IPS DF 19.7 (cell line): ENCODE measurements at regions not wholly inside any gene's neighbourhood (a gene's known extent, or its start where the extent isn't known, plus 50 kb on each side); places are given as distances from the start of the nearest gene placed in this dataset.
A peak's percentile ranks its signal among the peaks of the same experiment; 100 is the strongest.
"Not testable (repeated sequence)": the region's sequence is repeated elsewhere in the genome, so short reads cannot be mapped to it uniquely, and the experiment has no call there.

ENCODE experiments used
- DNase-seq: peaks from one replicate; pipeline ENCODE4 v3.0.0-alpha.2; 2013; ENCODE audit warnings: low read depth, low spot score

DNA sequence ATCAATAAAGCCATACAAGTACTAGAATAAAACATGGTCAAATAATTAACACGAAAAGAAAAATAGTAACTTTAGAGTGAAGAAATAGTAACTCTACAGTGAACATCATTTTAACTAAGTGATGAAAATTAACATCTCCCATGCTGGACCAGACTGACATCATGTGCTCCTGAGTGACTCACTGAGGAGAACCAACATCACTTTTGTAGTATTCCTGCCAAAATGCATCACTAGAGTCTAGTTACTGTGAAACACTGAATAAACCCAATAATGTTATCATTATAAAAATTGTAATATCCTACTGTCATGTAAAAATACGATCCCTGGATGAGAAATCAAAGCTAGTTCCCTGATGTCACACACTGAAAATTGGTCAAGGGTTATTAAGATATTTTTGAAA lies 361.3 kb downstream of the CD109 start:
- no peak for DNase-seq

DNA sequence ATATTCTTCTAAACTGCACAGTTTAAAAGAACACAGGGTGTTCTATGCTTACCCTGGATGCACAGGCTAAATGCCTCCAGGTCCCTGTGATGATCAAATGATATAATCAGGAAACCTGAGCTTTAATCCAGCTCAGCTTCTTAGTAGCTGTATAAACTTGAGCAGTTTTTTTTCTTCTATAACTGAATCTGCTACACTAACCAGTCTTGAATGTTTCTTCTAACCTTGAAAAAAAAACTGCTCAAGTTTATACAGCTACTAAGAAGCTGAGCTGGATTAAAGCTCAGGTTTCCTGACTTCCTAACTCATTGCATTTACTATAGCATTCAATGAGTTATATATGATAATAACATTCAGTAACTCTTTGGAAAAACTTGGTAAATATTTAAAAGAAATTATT lies 358.2 kb downstream of the CD109 start:
- DNase-seq, result no peak

DNA sequence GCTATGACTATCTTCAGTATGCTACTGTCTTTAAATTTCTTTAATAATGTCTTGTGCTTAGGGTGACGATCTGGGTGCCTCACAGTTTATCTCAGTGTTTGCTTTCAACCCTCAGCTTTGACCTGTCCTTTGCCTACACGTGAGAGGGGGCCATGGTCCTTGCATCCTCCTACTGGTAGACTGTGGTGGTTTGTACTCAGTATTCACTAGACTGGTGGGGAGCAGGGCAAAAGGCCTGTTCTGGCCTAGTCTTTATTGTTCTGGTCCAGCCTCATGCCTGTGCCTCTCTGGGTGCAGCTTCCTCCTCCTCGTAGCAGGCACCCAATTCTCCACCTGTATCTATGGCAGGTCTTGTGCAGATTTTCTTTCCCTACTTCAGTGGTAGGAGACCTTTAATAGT lies 354.9 kb downstream of the CD109 start:
- DNase-seq, result no peak

DNA sequence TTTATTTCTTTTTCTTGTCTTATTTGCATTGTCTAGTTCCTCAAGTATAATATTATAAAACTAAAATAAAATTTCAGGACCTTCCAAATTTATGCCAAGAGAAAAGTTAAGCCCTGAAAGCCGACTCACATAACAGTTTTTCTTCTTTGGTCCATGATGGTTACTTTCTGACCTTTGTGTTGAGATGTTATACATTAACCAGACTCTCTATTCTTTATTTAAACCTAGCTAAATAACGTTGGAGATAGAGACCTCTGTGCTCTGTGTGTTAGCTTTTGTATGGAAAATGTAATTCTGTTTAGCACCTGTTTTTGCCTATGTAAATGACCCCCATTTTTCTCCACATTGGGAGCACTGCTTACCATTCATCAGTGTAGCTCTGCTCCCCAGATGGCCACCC lies 352.4 kb downstream of the CD109 start:
- no peak for DNase-seq

DNA sequence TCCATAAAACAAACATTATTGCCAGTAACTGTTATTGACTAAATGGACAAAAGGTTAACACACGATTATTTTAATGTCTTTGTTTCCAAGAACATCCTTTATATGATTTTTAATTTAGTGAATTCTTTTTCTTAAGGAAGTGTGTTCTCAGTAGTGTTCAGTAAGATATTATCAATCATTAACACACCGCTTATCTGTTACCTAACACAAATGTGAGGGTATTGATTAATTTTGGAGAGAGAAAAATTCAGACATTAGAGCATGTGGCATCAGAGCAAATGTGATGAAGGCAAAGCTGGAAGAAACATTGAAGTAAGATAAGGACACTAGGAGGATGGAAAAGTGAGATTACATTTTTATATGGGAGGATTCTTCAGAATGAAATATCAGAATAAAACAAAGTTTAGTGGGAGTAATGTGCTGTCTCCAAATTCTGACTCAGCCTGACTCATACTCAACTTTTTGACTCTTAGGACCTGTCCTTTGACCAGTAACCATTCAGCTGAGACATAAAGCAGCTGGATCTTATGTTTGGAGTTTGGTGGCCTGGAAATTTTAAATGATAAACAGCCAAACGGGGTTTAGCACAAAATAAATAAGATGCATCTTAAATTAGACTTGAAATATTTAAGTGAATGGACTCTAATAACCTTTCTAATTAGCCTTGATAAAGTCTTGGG lies 348.6 kb downstream of the CD109 start:
- no peak for DNase-seq

DNA sequence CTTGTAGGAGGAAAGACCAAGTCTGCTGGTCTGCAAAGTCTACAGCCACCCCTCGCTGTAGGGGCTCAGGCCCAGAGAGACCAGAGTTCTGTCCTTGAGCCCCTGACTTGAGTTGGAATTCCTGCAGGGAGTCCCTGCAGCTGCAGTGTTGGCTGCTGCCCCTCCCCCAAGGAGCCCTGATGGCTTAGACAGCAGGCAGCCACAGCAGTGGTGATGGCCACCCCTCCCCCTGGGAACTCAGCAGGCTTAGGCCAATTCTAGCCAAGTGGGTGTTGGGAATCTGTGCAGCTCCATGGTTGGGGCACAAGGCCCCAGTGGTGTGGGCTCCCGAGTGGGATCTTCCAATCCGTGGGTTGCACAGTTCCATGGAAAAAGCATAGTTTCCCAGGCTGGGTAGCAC lies 345.4 kb downstream of the CD109 start:
- DNase-seq, result no peak

DNA sequence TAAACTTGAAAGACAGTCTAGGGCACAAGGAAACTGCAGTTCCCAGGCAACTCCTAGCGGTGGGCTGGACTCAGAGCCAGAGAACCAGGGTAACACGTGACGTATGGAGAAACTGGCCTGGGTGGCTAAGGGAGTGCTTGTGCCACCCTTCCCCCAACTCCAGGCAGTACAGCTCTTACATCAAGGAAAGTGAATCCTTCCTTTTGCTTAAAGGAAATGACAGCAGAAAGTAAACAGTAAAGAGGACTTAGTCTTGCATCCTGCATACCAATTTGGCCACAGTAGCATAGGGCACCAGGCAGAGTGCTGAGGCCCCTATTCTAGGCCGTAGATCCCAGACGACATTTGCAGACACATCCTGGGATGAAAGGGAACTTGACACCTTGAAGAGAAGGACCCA lies 322.8 kb downstream of the CD109 start:
- no peak for DNase-seq

DNA sequence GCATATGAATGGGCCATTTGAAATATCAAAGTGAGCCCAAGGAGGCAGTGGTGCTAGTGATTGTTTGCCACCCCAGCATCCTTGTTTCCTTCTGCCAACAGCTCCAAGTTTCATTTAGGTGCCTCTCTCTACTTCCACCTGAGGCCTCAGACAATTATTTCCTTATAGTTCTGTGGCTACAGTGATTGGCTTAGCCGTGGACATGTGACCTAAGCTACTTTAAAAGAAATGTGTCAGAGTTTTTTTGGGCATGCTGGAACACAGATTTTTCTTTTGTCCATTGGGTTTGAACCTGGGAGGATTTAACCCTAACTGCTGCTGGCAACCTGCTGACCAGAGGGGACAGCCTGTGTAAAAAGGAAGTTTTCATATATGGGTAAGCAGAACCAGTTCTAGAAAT lies 319.4 kb downstream of the CD109 start:
- DNase-seq, result no peak

DNA sequence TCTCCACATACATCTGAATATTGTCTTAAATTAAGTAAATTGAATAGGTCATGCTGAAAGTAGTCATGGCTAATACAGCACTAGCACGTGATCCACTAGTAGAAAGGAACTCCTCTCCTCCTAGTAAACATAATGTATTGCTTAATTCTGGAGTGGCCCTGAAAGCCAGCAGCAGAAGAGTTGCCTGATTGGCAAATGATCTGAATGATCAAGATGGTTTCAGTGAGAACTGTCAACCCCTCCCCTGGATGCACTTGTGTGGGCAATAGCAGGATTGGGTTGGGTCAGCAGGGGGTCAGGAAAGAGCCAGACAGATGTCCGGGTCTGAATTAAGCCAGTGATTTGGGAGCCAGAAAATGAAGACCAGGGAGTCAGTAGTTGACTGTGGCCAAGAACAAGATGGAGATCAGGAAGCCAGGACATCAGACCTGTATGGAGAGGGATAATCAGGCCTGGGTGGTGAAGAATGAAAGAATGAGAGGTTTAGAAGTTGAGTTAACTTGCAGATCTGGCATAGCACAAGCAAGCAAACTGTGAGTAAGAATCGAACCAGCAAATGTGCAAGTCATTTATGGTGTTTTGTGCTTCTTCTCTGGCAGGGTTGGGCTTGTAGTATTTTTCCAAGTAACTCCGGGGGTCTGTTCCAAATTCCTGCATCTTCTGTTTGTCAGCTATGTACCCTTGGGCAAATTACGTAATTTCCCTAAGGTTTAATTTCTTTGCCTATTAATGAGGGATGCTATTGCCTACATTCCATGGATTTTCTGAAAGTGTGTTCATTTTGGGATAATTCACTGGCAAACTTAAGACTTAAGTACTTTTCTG lies 304.9 kb downstream of the CD109 start:
- no peak for DNase-seq

DNA sequence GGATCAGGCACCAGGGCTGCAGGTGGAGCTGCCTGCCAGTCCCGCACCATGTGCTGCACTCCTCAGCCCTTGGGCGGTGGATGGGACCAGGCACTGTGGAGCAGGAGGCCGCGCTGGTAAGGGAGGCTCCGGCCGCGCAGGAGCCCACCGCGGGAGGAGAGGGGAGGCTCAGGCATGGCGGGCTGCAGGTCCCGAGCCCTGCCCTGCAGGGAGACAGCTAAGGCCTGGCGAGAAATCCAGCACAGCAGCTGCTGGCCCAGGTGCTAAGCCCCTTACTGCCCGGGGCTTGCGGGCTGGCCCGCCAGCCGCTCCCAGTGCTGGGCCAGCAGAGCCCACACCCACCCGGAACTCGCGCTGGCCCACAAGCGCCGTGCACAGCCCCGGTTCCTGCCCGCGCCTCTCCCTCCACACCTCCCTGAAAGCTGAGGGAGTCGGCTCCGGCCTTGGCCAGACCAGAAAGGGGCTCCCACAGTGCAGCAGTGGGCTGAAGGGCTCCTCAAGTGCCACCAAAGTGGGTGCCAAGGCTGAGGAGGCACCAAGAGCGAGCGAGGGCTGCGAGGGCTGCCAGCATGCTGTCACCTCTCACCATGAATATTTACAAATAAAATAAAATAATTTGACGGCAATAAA lies 294.7 kb downstream of the CD109 start:
- not testable (repeated sequence) for DNase-seq

DNA sequence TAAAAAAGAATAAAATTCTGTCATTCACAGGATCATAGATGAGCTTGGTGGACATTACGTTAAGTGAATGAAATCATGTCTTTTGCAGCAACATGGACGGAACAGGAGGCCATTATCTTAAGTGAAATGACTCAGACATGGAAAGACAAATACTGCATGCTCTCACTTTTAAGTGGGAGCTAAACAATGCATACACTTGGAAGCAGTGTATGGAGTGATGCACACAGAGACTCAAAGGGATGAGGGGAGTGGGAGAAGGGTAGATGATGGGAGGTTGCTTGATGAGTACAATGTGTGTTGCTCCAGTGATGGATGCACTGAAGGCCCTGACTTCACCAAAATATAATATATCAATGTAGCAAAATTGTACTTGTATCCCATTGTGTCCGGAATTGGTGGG lies 293.4 kb downstream of the CD109 start:
- DNase-seq, result no peak

DNA sequence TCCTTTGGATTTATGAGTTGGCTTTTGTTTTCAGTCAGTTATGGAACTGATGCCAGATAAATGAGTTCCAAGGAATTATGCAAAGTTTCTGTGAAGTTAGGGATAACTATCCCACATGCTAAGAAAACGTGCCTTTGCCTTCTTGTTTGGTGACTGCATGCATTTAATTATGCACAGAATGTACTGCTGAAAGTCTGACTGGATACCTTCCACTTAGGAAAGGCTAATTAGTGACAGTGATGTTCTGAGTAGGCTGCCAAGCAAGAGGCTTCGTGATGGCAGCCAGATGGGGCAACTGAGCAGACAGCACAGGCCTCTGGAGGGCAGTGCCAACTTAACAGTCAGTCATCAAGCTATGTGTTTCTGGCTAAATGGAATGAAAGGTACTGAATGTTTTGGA lies 289.9 kb downstream of the CD109 start:
- DNase-seq, result no peak

DNA sequence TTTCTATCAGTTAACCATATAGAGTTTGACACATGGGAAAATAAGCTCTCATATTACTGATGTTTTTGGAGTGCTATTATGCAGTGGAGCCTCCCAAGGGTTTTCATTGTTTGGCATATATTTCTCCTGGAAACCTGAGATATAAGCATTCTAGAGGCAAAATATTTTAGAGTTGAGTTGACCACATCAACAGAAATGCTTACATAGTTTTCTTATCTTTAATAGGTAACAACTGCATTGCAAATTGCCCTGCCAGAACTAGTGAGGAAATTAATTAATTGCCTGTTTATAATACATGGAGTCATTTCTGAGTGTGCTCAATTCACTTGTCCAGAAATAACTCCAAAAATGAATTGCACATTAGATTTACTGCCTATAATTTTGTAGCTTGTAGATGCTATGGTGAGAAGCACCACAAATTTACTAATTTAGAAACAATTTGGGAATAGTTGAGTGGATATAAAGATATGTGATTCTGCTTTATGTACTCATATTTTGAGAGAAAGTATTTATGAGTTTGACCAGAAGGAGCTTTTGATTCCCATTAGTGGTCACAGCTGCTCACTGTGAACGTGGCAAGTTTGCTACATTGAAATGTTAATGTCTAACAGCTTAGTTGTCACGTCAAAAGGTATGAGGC lies 288.7 kb downstream of the CD109 start:
- no peak for DNase-seq

DNA sequence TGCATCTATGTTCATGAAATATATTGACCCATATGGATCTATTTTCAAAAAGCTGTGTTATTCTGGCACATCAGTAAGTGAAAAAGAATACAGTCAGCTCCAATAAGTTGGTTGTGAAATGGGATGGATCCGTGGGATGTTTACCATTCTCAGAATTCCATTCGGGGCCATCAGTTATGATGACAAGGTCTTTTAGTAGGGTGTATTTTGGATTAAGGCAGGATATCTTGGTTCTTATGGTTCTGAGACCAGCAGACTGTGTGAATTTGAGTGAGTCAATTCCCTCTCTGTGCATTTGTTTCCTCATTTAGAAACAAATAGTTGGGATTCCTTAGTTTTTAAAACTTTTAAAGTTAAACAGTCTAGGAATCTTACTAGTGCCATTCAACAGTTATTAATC lies 287.4 kb downstream of the CD109 start:
- no peak for DNase-seq

DNA sequence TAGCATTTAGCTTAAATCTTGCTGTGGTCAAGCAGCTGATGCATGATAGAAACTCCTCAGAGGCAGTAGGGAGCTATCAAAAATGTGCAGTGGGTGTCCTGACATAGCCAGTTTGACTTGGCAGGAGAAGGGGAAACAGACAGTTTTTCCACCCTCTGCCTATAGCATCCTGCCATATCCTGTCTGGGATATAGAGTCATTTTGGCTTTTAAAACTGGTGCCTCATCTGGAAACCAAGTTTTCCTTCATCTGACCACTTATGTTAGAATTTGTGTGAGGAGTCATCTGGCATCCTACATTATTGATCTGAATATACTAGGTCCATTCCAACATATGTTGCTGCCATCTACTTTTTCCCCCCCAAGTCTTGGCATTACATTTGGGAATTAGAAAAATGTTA lies 284.1 kb downstream of the CD109 start:
- DNase-seq, result no peak

DNA sequence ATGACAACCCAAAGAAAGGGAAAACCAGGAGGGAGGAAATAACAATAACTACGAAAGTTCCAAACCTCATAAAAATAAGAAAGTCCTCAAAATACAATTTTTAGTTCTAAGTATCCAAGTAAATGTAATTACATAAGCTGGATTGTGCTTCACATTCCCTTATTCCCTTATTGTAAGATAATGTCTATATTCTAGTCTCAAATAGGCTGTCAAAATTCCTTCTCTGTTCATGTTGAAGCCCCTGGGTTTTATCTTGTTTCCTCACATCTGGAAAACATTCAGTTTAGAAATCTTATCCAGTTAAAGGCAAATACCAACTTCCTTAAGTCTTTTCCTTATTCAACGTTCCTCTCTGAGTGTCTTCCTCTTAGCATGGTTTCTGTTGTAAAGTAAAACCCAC lies 282.3 kb downstream of the CD109 start:
- DNase-seq, result no peak

DNA sequence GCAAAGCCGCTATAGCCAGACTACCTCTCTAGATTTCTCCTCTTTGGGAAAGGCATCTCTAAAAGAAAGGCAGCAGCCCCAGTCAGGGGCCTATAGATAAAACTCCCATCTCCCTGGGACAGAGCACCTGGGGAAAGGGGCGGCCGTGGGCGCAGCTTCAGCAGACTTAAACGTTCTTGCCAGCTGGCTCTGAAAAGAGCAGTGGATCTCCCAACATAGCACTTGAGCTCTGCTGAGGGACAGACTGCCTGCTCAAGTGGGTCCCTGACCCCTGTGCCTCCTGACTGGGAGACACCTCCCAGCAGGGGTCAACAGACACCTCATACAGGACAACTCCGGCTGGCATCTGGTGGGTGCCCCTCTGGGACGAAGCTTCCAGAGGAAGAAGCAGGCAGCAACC lies 276.5 kb downstream of the CD109 start:
- DNase-seq, result not testable (repeated sequence)

DNA sequence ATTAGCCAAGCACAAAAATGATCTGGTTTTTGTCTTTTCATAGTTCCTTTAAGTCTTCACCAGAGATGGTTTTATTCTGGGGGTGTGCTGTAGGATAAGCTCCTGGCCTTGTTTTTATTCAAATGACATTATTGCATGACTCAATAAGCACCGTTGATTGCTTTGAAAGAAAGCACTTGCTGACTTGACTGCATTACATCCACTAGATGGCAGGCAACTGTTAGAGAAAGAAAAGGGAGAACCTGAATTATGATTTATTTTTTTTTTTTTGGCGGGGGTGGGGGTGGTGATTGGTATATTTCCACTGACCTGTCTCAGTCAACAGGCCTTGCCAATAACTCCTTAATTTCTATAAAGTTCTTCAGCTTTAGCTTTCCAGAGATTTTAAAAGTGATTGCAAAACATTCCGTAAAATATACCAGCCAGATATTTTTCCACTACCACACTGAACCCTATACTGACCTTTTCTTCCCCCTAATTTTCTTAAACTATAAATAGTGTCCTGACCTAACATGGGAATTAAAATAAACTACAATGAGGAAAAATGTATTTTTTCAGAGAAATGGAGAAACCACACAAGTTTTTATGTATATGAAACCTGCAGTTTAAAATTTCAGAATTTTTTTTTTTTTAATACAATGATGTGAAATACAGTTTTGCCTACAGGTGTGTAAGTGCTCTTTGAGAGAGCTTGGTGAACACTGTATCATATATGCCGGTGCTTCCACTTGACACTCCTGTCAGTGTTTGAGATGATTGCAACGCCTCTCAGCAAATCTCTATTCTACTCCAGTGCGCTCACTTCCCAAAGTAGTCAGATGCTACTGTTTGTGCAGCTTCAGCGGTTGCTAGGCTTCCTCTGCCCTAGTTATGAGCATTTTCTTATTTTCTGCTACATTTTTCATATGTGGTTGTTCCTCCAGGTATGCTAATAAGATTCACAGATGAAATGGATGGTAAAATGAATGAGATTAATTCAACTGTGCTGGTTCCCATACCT lies 274.3 kb downstream of the CD109 start:
- peak; percentile 20 for DNase-seq

DNA sequence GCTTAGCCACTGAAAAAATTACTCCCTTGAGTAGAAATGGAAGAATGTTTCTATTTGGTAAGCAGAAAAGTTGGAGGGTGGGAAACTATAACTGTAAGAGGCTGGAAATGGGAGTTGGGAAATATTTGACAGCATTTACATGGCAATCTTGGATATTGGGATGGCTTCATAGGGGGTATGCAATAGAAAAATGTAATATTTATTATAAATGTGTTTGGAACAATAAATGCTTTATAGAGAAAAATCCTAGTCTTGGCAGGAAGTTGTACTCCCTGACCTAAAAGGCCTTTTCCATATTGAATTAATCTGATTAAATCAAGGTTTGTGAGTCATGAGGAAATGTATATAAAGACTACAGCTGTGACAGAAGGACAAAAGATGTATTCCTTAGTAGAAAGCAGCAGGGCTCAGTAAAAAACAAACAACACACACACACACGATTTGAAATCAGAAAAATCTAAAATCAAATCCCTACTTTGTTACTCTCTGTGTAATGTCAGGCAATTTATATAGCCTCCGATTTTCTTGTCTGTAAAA lies 272.3 kb downstream of the CD109 start:
- DNase-seq, result no peak

DNA sequence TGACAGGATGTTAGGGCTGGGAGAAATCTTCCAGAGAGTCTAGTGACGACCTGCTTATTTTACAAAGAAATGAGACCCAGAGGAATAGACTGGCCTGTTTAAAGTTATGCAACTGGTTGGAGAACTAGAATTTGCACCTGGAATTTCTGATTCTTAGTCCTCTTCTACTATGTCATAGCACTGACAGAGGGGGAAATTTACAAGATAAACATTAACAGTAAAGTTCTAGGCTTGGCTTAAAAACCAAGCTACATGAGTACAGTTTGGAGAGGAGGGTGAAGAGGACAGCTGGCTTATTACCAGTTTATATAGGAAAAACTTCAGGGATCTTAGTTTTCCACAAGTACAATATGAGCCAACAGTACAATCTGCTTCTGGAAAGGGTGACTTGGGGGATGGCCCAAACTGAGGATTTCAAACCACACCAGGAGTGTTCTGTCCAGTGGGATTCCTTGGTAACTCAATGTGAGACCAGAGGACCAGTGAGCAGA lies 269.6 kb downstream of the CD109 start:
- no peak for DNase-seq
